ENCODE measurements at regions not wholly inside any gene's neighbourhood (a gene's known extent, or its start where the extent isn't known, plus 50 kb on each side); places are given as distances from the start of the nearest gene placed in this dataset.

DNA sequence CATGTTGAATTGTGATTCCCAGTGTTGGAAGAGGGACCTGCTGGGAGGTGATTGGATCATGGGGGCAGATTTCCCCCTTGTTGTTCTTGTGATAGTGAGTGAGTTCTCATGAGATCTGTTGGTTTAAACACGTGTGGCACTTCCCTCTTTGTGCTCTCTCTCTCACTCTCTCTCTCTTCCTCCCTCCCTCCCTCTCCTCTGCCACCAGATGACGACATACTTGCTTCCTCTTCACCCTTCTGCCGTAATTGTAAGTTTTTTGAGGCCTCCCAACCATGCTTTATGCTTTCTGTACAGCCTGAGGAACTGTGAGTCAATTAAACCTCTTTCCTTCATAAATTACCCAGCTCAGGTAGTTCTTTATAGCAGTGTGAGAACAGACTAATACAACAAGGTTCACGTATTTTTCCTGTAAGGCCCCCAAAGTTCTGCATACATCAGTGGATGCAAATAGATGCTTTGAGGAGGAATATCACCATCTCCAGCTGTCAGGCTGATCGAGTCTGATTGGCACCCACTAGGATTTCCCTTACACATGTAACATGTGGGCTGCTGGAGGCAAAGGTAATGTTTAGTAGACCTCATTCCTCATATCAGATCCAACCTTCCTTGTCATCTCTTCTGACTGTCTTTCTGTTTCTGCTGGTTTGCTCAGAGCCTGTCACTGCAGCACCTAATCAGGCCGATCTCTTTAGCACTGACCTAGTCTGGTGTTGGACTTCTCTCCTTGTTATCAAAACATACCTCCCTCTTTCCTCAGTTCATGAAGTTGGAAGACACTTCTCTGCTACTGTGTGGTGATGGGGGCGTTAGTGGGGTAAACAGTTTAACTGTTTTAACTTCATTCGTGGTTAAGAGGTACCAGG, 54.3 kb upstream of the BACH2 start:
- TF ChIP-seq, protein P1, sequence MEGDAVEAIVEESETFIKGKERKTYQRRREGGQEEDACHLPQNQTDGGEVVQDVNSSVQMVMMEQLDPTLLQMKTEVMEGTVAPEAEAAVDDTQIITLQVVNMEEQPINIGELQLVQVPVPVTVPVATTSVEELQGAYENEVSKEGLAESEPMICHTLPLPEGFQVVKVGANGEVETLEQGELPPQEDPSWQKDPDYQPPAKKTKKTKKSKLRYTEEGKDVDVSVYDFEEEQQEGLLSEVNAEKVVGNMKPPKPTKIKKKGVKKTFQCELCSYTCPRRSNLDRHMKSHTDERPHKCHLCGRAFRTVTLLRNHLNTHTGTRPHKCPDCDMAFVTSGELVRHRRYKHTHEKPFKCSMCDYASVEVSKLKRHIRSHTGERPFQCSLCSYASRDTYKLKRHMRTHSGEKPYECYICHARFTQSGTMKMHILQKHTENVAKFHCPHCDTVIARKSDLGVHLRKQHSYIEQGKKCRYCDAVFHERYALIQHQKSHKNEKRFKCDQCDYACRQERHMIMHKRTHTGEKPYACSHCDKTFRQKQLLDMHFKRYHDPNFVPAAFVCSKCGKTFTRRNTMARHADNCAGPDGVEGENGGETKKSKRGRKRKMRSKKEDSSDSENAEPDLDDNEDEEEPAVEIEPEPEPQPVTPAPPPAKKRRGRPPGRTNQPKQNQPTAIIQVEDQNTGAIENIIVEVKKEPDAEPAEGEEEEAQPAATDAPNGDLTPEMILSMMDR (conservative IDR thresholded peaks at IDR 0.05) = no peak
- TF ChIP-seq EZH2 (IDR thresholded peaks at IDR 0.05; ENCODE audit: low read depth) = no peak

All from PC-9 (cell line).